Prostate gland (tissue), 2 donors: ENCODE measurements at regions not wholly inside any gene's neighbourhood (a gene's known extent, or its start where the extent isn't known, plus 50 kb on each side); places are given as distances from the start of the nearest gene placed in this dataset.

Source experiments
- DNase-seq: peaks from one replicate; pipeline ENCODE4 v3.0.0-alpha.2; 2019; ENCODE audit warnings: low spot score
- H3K27ac ChIP-seq, 2 donors: fragments of 200-600 bp; sonication (generic); 2 replicates each; pipeline ENCODE4 v1.5.1; 2017 to 2019
- H3K27me3 ChIP-seq: fragments of 200-600 bp; sonication (generic); replicated peaks from 2 replicates; pipeline ENCODE4 v1.5.1; 2019; ENCODE audit not compliant: insufficient read depth
- H3K36me3 ChIP-seq, 2 donors: fragments of 200-600 bp; sonication (generic); 1 replicate in 1 of 2; 2 replicates in 1 of 2; pipeline versions ENCODE4 v1.5.1 to v1.8.1; 2017 to 2019
- H3K4me1 ChIP-seq: fragments of 200-600 bp; sonication (generic); replicated peaks from 2 replicates; pipeline ENCODE4 v1.5.1; 2019
- H3K4me3 ChIP-seq, 2 donors: fragments of 200-600 bp; sonication (generic); 2 replicates each; pipeline ENCODE4 v1.5.1; 2017 to 2019
- H3K9me3 ChIP-seq: fragments of 200-600 bp; sonication (generic); 2 replicates; pipeline ENCODE4 v1.5.1; 2017
- POLR2A ChIP-seq: fragments of 450-650 bp; IDR thresholded peaks from one replicate; pipeline ENCODE4 v1.6.1; 2016; ENCODE audit warnings: antibody characterized with exemption, mild to moderate bottlenecking
- POLR2AphosphoS5 ChIP-seq: sonication (generic); formaldehyde crosslinking; IDR thresholded peaks from one replicate; pipeline ENCODE4 v1.6.1; 2017; ENCODE audit warnings: antibody characterized with exemption
- WGBS: methylation state at CpG from one replicate; pipeline ENCODE4 v1.1.5; 2018; 5-methylcytosine and 5-hydroxymethylcytosine counted together
- intact Hi-C: fragments of 100-400 bp; cut with DNase I; formaldehyde crosslinking; loops from one replicate; pipeline ENCODE4 v1.14.2; 2022
- TF ChIP-seq, protein P1 (sequence below), 4 experiments: fragments of 200-600 bp in 2 of 4; fragments of 450-650 bp in 2 of 4; sonication (generic) in 2 of 4; IDR thresholded peaks; 1 replicate in 3 of 4; 2 replicates in 1 of 4; pipeline ENCODE4 v1.5.1; 2016 to 2019; ENCODE audit warnings: antibody characterized with exemption in 4 of 4, mild to moderate bottlenecking in 2 of 4, moderate library complexity in 2 of 4

DNA sequence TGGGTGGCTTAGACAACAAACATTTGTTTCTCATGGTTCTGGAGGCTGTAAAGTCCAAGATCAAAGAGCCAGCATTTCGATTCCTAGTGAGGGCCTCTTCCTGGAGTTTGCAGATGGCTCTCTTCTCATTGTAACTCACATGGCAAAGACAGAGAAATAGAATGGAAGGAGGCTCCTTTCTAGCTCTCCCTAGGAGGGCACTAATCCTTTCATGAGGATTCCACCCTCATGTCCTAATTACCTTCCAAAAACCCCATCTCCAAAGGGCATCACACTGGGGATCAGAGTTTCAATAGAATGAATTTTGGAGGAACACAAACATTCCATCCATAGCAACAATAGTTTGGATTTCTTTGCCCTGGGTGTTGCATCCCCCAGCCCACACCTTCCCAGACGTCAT lies 247.3 kb downstream of the TTLL7 start:
- no peaks in the 10 kb centered on the region for H3K36me3 ChIP-seq
- no peak overlapping the region for H3K4me3 ChIP-seq
- H3K4me1 ChIP-seq, result no peaks in the 10 kb centered on the region
- no peak for DNase-seq
- intact Hi-C loops, result no loop called here
- no peak overlapping the region for H3K27ac ChIP-seq
- TF ChIP-seq, protein P1, sequence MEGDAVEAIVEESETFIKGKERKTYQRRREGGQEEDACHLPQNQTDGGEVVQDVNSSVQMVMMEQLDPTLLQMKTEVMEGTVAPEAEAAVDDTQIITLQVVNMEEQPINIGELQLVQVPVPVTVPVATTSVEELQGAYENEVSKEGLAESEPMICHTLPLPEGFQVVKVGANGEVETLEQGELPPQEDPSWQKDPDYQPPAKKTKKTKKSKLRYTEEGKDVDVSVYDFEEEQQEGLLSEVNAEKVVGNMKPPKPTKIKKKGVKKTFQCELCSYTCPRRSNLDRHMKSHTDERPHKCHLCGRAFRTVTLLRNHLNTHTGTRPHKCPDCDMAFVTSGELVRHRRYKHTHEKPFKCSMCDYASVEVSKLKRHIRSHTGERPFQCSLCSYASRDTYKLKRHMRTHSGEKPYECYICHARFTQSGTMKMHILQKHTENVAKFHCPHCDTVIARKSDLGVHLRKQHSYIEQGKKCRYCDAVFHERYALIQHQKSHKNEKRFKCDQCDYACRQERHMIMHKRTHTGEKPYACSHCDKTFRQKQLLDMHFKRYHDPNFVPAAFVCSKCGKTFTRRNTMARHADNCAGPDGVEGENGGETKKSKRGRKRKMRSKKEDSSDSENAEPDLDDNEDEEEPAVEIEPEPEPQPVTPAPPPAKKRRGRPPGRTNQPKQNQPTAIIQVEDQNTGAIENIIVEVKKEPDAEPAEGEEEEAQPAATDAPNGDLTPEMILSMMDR (IDR thresholded peaks at IDR 0.05), result no peak
- TF ChIP-seq POLR2AphosphoS5 (no peak), POLR2A (no peak)
- H3K27me3 ChIP-seq, result no peaks in the 10 kb centered on the region
- no peaks in the 10 kb centered on the region for H3K9me3 ChIP-seq
- 80% methylated on average over 2 of the region's 2 CpGs for WGBS

- intact Hi-C loops, result no loop called here
- no peak overlapping the region for H3K27ac ChIP-seq
- H3K4me3 ChIP-seq, result no peak overlapping the region
- no peaks in the 10 kb centered on the region for H3K9me3 ChIP-seq
- 59% methylated on average over 1 of the region's 1 CpG for WGBS
- no peaks in the 10 kb centered on the region for H3K27me3 ChIP-seq
- no peak for DNase-seq
- no peaks in the 10 kb centered on the region for H3K36me3 ChIP-seq
- TF ChIP-seq, protein P1 (IDR thresholded peaks at IDR 0.05), result no peak
- TF ChIP-seq POLR2A (no peak), POLR2AphosphoS5 (no peak)
- no peaks in the 10 kb centered on the region for H3K4me1 ChIP-seq
These were observed 248.7 kb downstream of the TTLL7 start for GRCh38 chr1:83750201-83750600.

- no peaks in the 10 kb centered on the region for H3K4me1 ChIP-seq
- no peak for TF ChIP-seq POLR2A
- TF ChIP-seq, protein P1 (IDR thresholded peaks at IDR 0.05), result no peak
- TF ChIP-seq POLR2AphosphoS5, result no peak
- no peak overlapping the region for H3K27ac ChIP-seq
- H3K4me3 ChIP-seq, result no peak overlapping the region
- no peaks in the 10 kb centered on the region for H3K36me3 ChIP-seq
- no peaks in the 10 kb centered on the region for H3K27me3 ChIP-seq
- DNase-seq, result no peak
- WGBS, result 34% methylated on average over 4 of the region's 4 CpGs
- intact Hi-C loops, result no loop called here
- no peaks in the 10 kb centered on the region for H3K9me3 ChIP-seq
These were observed 251.0 kb downstream of the TTLL7 start for GRCh38 chr1:83747853-83748482.

DNA sequence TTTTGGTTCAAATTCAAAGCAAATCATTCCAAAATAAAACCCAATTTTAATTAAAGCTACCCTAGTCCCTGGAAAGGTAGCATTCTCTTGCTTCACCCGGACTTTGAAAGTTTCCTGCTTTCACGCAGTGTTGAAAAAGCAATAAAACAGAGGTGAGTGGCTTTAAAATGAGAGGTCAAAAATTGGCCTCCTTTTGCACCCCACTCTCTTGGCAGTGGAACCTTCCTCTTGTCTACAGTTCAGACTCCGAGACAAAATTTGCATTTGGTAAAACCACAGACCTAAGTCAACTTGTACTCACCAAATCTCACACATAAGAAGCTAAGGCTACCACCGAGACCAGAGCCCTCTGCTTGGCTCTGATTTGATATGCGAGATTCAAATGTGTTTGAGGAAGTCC lies 252.7 kb downstream of the TTLL7 start:
- intact Hi-C loops, result no loop called here
- Histone ChIP-seq H3K4me1 (no peaks in the 10 kb centered on the region), H3K36me3 (no peaks in the 10 kb centered on the region), H3K27me3 (no peaks in the 10 kb centered on the region), H3K4me3 (no peak overlapping the region), H3K27ac (no peak overlapping the region), H3K9me3 (no peaks in the 10 kb centered on the region)
- TF ChIP-seq POLR2AphosphoS5 (no peak), POLR2A (no peak)
- TF ChIP-seq, protein P1 (IDR thresholded peaks at IDR 0.05), result no peak
- 86% methylated on average over 5 of the region's 5 CpGs for WGBS
- DNase-seq, result no peak

DNA sequence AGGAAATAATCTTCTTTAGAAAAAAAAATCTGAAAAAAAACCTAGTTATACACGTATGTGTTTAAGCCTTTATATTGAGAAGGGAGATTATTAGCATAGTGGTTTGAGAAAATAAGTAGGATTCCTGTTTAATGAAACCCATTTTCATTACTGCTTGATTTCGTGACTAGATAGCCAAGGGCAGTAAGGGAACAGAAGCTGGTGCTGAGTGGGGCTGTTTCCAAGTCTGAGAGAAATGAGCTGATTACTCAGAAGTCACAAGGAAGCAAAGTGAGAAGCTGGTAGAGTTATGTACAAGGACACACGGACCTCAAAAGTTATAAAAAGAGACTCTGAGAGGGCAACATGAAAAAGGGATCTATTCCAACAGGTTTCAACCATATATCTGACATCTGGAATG lies 256.5 kb downstream of the TTLL7 start:
- intact Hi-C loops, result no loop called here
- no peak for DNase-seq
- Histone ChIP-seq H3K27me3 (no peaks in the 10 kb centered on the region), H3K27ac (no peak overlapping the region), H3K4me1 (no peaks in the 10 kb centered on the region), H3K9me3 (no peaks in the 10 kb centered on the region), H3K4me3 (no peak overlapping the region), H3K36me3 (no peaks in the 10 kb centered on the region)
- 66% methylated on average over 3 of the region's 3 CpGs for WGBS
- TF ChIP-seq POLR2A, result no peak
- no peak for TF ChIP-seq POLR2AphosphoS5
- TF ChIP-seq, protein P1 (IDR thresholded peaks at IDR 0.05), result no peak
